NCI-H1417 (cell line): ENCODE measurements at regions not wholly inside any gene's neighbourhood (a gene's known extent, or its start where the extent isn't known, plus 50 kb on each side); places are given as distances from the start of the nearest gene placed in this dataset.
A peak's percentile ranks its signal among the peaks of the same experiment; 100 is the strongest.

ENCODE experiments used
- DNase-seq, 3 experiments: peaks; one replicate each; lab custom pipeline; 2025; lab: John Stamatoyannopoulos, UW

GRCh38 chr4:1511441-1512041 is 105.3 kb upstream of the NKX1-1 start:
- DNase-seq, result no peak

- DNase-seq, result no peak
Observed at GRCh38 chr4:1510931-1511330, 104.7 kb upstream of the NKX1-1 start.

- no peak for DNase-seq
Observed at GRCh38 chr4:1509366-1509765, 103.1 kb upstream of the NKX1-1 start.

- DNase-seq, result no peak
Observed at GRCh38 chr4:1508161-1509160, 102.2 kb upstream of the NKX1-1 start.

GRCh38 chr4:1506956-1507721 is 100.9 kb upstream of the NKX1-1 start:
- no peak for DNase-seq

- DNase-seq, result no peak
Observed at GRCh38 chr4:1505511-1506460, 99.5 kb upstream of the NKX1-1 start.

DNA sequence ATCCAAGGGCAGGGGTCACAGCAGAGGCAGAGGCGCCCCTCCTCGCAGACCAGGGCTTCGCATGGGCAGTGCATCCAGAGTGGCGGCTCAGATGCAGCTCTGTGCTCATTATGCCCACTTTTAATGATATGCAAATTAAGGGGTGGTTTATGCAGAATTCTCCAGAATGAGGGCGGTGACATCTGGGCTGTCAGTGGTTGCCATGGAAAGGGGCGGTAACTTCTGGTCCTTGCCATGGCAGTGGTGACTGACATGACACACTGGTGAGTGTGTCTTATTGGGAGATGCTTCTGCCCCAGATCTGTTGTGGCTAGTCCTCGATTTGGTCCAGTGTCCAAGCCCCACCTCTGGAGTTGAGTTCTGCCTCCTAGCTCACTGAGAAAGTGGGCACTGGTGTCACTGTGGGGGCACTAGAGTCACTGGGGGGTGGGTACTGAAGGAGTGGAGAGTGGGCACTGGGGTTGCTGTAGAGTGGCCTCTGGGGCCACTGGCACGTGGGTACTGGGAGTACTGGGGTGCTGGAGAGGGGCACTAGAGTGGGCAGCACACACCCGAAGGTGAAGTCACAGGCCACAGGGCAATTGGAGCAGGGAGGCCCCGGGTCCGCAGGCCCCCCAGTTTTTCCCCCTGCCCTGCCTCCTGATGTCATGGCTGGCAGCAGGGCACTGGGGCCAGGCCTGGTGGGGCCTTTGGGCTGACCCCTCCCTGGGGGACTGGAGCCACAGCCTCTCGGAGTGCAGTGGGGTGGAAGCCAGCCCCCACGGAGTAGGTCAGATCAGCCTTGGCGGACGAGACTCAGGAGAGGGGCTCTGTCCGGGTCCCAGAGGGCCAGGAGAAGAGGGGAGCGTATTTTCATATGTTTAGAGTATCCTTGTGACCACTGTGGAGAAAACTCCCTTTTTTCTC is 98.6 kb upstream of the NKX1-1 start:
- no peak for DNase-seq

DNA sequence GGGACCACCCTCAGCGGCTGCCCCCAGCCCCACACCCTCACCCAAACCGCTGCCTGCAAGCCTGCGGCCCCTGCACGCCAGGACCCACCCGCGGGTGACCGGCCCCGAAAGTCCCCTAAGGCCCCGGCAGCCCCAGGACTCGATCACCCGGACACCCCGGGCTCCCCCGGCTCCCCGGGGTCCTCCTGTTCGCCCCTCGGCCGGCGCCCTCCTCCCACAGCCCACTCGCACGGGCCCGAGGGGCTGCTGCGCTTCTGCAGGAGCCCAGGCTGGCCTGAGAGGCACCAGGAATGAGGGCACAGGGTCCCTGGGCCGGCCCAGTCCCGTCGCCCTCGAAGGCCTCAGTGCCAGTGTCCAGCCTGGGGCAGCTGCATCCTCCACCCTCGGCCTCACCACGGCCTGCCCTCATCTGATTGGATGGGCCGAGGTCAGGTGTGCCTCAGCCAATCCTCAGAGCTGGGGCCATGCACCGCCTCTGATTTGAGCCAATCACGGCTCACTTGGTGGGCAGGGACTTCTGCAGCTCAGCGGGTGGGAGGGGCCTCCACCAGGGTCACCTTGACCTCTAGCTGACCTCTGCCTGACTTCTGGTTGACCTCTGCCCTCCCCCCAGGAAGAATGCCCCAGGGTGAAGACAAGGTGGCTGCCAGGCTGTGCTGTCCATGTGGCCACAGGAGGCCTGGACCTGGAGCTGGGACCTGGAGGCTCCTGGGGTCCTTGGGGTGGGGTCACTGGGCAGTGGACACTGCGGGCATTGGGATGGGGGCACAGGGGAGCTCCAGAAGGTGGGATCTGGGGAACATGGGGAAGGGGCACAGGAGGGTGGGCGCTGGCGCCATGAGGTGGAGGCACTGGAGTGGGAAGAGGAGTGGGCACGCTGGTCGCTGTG is 97.6 kb upstream of the NKX1-1 start:
- no peak for DNase-seq

GRCh38 chr4:1502976-1503375 is 96.7 kb upstream of the NKX1-1 start:
- peak in 2 of 3 experiments; percentile 17 to 46 for DNase-seq

DNA sequence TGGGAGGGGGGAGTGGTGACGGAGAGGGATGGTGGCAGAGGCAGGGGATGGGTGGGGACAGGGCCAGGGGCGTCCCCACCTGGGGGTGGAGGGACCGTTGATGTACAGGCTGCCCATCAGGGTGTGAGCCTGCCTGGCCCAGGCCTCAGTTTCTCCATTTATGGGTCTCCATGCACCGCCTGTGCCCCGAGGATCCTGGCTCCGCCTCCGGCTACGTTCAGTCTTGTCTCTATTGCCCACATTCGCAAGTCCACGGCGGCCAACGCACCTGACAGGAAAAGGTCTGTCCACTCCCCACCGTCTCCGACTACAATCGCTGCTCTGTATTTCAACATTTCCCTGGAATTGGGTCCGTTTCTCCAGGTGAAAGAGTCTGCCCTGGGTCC is 96.3 kb upstream of the NKX1-1 start:
- no peak for DNase-seq

- DNase-seq, result peak in 2 of 3 experiments; percentile 40 to 69
Observed at GRCh38 chr4:1501754-1502500, 95.7 kb upstream of the NKX1-1 start.

DNA sequence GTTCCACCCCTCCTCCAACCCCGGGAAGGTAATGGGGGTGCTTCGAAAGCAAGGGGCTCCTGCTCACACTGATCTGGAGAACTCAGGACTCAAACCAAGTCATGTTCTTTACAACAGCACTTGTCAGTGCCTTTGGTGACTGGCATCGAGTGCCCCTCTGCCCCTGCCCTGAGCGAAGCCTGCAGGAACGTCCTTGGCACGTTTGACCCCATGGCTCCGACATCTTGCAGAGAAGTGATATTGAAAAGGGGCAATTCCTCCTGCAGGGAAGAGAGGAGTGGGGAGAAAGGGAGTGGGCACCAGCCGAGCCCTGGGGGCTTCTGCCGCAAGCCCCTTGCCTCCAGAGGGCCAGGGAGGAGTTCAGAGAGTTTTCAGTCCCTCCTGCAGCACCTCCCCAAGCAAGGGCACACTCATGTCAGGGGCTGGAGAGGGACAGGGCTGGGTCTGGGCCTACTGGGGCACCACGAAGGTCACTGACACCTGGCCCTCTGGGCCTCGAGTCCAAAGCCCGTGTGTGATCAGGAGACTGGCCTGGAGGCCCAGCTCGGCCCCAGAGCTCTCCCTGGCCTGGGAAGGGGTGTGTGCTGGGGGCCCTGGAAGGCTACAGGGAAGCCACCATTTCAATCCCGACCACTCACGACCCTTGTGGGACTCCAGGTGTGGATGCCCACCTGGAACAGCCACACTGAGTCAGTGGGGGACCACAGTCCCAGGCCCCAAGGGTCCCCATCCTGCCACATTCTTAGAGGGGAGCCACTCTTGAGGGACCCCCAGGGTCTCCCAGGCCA is 94.9 kb upstream of the NKX1-1 start:
- DNase-seq, result no peak

GRCh38 chr4:1500231-1500965 is 94.2 kb upstream of the NKX1-1 start:
- DNase-seq, result no peak

DNA sequence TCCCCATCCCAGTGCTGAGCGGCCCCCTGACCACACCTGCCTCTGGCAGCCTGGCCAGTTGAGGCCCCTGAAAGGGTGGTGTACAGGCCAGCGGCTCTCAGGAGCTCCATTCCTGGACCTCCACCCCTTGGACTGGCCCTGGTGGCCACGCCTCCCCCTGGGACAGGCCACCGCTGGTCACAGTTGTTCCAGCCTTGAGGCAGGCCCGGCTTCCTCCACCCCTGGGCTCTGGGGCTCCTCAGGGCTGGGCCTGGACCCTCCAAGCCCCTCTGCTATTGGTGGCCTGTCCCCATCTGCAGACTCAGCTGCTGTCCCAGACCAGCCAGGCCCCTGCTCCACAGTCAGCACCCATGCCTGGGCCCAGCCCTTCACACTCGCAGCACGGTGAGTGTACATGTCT is 93.2 kb upstream of the NKX1-1 start:
- no peak for DNase-seq

DNA sequence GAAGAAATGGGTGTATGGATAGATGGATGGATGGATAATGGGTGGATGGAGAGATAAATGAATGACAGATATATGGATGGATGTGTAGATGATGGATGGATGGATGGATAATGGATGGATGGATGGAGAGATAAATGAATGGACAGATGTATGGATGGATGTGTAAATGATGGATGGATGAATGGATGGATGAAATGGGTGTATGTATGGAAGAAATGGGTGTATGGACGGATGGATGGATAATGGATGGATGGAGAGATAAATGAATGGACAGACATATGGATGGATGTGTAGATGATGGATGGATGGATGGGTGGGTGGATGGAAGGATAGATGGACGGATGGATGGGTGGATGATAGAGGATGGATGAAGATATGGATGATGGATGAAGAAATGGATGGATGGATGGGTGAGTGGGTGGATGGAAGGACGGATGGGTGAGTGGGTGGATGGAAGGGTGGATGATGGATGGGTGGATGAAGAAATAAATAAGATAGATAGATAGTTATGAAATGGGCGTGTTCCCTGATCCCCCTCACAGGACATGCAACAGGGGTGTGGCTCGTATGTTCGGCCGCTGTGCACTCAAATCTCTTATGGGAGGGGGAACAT is 91.1 kb upstream of the NKX1-1 start:
- no peak for DNase-seq

DNA sequence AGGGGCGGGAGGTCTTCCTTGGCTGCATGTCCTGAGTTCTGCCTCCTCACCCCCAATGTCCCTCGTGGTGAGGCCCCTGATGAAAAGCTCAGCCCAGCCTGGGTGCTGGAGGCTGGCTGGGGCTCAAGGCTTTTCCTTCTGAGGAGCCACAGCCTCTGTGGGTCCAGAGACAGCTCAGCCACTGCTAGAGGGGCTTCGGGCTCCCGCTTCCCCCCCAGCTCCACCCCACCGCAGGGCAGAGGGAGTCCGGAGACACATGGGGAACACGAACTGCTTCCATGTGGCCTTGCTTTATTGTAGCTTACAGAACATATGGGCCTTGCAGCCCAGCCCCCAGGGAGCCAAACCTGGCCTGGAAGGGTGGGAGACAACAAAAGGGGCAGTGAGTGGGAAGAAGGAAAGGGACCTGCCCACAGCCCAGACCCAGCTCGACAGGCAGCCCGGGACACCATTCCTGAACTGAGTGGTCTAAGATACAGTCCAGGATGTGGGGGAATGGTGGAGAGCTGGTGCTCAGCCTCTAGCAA is 89.9 kb upstream of the NKX1-1 start:
- no peak for DNase-seq
